ENCODE measurements at regions not wholly inside any gene's neighbourhood (a gene's known extent, or its start where the extent isn't known, plus 50 kb on each side); places are given as distances from the start of the nearest gene placed in this dataset.
"Not testable (repeated sequence)": the region's sequence is repeated elsewhere in the genome, so short reads cannot be mapped to it uniquely, and the experiment has no call there.

DNA sequence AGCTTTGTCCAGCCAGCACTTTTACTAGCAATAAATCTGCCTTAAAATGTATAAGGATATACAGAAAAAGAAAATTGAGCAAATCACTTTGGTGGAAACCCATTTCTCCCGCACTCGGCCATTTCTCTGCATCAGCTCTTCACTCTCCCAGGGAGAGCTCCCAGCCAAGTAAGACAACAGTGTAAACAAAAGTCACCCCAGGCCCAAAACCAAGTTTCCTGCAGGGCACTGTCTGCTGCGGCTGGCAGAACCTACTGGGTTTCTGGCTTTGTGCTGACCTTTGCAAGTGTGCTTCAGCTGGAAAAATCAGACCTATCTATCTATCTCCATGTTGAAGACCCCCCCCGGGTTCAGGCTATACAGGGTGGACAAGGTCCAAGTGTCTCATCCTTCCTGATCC lies 476.7 kb upstream of the CAMK1G start:
- DNase-seq (ENCODE audit: low read depth in 2 of 2) = no peak

DNA sequence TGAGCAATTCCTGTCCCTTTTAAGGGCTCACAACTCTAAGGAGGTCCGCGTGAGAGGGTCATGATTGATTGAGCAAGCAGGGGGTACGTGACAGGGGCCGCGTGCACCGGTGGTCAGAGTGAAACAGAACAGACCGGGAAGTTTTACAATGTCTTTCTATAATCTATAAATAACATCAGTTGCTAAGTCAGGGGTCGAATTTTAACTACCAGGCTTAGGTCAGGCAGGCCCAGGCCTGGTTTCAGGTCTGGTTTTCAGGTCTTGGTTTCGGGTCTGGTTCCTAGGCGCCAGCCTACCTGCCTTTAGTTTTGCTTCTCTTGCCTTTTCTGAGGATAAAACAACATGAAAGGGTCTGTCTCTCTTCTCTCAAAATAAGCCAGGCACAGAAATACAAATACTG lies 476.0 kb upstream of the CAMK1G start:
- DNase-seq (ENCODE audit: low read depth in 2 of 2) = no peak

DNA sequence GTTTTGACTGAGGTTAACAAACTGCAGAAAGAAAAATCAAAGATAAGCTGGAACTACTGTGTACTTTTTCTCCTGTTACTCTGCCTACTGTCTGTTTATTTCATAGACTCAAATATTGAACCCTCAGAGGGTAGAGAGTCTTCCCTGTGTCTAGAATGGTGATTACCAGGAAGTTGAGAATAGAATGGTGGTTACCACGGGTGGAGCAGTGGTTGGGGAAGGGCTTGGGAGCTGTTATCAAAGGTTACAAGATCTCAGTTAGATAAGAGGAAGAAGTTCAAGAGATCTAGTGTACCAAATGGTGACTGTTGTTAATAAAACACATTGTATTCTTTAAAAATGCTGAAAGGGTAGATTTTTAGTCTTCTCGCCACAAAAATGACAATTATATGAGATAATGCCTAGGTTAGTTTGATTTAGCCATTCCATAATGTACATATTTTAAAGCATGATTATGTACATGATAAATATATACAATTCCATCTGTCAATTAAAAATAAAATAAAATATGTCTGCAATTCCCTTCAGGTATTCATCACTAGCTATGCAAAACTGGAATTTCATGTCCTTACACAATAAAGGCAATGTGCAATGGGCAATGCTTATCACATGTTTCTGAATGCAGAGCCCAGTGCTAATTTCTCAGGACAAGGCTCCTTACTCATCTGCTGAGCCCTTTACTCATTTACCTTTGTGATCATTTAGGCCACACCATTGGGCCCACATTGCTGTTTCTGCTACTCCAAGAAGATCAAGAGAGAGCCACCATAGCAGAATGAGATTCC lies 474.3 kb upstream of the CAMK1G start:
- no peak for DNase-seq (ENCODE audit: low read depth in 2 of 2)

DNA sequence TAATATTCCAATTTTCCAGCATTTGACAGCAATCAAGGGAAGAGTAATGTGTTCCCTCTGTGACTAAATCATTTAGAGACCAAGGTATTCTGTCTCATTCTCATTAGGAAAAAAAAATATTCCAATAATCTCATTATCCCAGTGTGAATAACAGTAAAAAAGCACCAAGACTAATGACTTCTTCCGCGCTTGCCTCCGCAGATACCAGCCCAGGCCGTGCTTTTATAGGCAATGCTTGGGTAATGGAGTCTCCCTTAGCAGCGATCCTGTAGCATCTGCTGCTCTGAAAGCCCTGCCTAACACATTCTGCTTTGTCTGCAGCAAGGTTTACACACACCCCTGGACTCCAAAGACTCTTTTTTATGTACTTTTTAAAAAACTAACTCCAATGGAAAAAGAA lies 470.0 kb upstream of the CAMK1G start:
- no peak for DNase-seq (ENCODE audit: low read depth in 2 of 2)

DNA sequence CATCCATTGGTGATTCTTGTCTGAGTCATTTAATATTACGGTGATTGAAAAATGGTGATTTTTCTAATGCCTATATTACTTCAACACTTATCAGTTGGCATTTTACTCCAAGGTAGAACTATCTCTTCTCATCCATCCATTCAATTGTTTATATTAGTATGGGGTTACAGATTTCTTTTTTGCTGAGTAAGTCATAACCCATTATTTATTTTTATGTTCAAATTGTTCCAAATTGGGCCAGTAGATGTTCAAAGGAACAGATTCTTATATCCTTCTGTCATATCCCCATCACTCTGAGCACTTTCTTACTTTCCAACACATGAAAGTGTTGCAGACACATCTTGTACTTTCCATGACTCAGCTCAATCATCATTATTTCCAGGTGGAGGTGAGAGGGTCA lies 466.8 kb upstream of the CAMK1G start:
- no peak for DNase-seq (ENCODE audit: low read depth in 2 of 2)

DNA sequence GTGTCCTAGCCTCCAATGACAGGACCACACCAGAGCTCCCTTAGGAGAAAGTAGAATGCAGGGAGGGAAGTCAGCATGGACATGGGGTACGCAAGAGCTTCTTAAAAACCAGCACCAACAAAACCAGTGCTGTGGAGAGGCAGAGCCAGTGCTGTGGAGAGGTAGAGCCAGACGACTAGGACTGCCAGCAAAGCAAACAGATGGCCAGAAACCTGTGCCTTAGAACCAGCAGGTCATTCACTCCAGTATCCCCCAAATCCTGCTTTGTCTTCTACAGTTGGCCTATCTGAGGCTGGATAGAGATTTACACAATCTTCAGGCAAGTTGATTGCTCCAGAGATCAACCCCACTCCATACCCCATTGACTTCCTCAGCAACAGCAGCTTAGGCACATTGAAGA lies 459.9 kb upstream of the CAMK1G start:
- no peak for DNase-seq (ENCODE audit: low read depth in 2 of 2)

DNA sequence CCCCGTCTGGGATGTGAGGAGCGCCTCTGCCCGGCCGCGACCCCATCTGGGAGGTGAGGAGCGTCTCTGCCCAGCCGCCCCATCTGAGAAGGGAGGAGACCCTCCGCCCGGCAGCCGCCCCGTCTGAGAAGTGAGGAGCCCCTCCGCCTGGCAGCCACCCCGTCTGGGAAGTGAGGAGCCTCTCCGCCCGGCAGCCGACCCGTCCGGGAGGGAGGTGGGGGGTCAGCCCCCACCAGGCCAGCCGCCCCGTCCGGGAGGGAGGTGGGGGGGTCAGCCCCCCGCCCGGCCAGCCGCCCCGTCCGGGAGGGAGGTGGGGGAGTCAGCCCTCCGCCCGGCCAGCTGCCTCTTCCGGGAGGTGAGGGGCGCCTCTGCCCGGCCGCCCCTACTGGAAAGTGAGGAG lies 454.4 kb upstream of the CAMK1G start:
- not testable (repeated sequence) for DNase-seq (ENCODE audit: low read depth in 2 of 2)

DNA sequence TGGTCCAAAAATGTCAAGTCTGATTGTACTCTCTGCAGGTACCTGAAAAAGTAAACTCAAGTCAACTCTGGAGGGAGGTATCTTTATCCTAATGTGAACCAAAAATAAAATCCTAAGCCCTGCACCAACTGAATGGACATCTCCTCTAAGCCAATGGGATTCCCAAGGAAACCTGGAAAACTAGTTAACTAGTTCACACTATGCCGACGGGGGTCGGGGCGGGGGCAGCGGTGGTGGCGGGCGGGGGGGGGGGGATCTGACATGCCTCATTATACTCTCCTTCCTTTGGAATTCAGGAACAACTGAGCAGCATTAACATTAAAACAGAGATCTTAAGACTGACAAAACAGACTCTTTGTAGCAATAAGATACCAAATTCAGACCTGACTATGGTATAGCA lies 452.6 kb upstream of the CAMK1G start:
- no peak for DNase-seq (ENCODE audit: low read depth in 2 of 2)

DNA sequence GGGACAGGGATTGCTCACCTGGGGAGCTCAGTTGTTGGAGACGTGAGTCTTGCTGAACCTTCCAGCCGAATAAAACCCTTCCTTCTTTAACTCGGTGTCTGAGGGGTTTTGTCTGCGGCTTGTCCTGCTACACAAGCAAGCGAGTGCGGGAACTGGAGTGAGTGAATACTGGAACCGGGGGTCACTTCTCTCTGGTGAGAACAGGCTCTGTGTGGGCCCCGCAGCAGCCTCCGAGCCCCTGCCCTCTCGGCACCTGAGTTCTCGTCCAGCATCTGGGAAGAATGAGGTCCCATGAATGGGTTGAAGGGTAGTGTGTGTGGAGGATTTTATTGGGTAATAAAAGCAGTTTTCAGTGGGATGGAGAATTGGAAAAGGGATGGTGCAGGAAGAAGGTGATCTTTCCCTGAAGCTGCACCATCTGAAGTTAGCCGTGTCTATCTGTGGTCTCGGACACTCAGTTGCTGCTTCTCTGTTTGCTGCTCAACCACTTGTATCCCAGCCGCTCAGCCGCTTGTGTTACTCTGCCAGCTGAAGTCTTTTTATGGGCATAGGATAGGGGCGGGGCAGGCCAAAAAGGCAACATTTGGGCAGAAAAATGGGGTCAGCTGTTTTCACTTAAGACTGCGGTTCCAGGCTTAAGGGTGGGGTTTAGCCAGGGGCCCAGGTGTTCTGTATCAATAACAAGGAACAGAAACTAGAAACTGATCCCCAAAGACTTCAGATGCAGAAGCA lies 450.6 kb upstream of the CAMK1G start:
- DNase-seq (ENCODE audit: low read depth in 2 of 2) = no peak

DNA sequence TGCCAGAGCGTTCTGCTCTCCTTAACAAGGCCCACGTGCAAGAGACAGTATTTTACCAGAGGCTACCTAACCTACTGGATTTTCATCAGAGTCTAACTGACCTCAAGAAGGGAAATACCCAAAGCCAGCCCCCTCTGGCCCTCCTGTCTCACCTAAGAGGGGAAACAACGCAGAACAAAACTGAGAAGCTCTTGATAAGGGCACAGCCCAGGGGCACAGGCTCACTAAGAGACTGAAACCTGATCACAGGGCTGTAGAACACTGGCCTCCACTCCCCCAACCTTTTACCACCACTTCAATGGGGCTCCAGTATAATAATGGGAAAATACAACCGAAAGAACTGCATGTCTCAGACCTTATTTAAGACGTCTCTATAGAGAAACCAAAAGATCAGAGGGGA lies 449.5 kb upstream of the CAMK1G start:
- DNase-seq (ENCODE audit: low read depth in 2 of 2) = no peak

DNA sequence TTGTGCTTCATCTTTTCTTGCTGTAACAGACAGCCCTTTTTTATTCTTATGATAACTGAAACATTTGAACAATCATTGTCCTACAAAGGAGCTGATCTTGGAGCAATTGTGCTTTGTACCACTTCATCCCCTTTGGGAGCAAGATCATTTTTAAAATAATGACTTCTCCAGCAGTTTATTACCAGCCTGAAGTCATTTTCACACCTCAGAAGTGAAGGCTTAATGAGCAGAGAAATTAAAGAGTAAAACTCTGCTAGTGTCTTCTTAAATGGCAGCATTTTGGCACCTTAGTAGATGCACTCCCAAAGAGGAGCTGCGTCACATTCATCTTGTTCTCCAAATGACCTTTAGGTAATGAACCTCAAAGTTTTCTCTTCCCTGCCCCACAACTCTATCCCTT lies 439.6 kb upstream of the CAMK1G start:
- DNase-seq (ENCODE audit: low read depth in 2 of 2) = no peak

DNA sequence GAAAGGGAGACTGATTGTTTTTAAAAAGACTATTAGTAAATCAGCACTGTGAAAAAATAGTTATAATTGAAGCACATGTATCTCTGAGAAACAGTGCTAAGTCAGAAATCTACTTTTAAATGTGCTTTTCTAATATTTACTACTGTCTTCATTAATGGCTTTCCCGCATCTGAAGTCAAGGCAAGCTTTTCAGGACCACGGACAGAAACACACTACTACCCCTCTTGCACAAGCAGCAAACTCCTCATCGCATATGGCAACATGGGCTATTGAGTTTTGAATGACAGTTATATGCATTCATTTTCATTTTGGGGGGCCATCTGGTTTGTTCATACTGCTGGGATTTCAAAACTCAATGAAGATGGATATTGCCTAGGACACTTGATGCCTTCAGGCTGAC lies 433.4 kb upstream of the CAMK1G start:
- no peak for DNase-seq (ENCODE audit: low read depth in 2 of 2)

DNA sequence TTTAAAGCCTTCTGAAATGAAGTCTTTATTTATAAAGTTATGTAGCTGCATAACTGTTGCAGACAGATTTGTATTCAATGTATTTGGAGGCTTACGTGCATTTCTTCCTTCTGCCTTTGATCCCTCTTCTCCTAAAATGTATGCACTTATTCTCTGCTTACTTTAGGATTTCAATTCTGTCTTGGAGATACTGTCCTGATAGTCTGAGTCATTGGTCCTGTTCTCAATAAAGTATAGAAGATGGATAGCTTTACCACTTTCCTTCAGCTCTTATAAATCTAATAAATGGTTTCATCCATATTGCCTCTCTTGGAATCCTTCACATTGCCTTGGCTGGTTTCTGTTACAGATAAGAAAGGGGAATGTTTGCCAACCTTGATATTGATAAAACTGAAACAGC lies 430.1 kb upstream of the CAMK1G start:
- DNase-seq (ENCODE audit: low read depth in 2 of 2) = no peak

DNA sequence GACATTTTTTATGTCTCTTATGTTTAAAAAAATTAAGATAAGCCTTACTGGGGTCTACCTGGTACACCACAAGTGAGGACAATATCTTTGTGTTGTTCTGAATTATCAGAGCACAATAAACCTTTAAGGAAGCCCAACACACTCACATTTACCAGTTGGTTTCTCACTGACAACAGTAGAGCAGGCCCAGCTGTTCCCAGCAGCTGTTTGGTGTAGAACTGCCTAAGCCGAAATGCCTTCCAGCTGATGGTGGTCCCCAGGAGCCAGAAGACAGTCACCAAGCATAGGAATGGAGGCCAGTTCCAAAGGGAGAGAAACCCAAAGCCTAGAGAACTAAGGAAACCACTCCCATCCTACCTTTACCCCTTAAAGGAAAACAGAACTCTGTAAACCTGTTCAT lies 428.6 kb upstream of the CAMK1G start:
- DNase-seq (ENCODE audit: low read depth in 2 of 2) = no peak

DNA sequence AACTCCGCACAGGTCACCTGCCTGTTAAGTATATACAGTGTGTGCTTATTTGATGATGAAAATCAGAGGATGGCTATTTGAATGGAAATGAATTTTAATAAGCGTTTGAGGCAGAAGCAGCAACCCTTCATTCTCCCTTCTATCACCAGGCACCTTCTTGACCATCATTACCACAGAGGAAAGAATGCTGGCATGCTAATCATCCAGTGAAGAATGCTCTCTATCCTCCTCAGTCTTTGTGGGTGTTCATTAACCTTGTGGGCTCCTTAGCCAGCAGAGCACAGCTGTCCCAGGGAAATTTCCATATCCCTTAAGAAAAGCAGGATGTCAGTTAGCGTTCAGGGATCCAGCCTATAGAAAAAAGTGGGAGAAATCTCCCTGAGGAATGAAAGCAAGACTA lies 428.0 kb upstream of the CAMK1G start:
- no peak for DNase-seq (ENCODE audit: low read depth in 2 of 2)

DNA sequence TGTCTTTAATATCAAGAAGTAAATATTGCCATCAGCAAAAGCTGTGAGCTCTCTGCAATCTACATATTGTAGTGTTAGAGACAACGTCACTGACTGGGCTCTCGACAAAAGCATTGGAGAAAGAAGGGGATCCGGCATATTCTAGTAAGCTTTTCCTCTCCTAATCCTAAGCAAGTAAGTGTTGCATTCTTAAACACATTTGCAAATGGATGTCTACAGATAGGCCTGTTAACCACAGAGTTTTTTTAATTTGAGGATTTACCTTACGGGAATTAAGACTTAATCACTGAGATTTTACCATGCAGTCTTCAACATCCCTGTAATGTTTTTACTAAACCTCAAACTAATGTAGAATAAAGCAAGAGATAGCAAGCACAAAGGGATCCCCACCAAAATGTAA lies 426.5 kb upstream of the CAMK1G start:
- no peak for DNase-seq (ENCODE audit: low read depth in 2 of 2)

DNA sequence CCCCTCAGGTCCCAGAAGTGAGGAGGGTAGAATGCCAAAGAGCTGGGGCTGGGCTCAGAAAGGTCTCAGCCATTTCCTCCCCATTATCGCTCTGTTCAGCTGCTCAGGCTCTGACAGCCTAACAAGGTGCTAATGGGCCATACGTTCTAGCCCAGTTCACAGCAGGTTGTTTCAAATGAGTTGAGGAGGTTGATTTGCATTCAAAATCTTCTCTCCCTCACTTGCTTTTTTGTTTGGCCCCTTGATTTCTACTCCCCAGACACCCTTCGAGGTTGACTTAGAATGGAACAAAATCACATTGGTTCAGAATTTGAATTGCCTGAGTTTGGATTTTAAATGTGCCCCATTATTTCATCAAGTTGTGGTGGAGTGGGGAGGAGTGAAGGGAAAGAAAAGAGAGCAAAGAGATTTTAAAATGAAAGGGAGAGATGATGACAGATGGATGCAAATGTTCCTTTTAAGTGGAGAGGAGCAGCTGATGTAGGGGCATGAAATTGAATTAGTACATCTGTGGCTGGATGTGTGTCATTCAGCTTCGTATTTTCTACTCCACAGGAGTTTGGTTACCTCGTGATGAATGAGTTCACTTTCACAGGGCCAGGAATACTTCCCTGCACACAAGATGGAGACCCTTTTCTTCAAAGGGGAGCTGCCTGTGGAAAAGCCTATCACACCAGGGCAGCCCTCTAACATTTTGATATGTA lies 425.8 kb upstream of the CAMK1G start:
- DNase-seq (ENCODE audit: low read depth in 2 of 2) = no peak

DNA sequence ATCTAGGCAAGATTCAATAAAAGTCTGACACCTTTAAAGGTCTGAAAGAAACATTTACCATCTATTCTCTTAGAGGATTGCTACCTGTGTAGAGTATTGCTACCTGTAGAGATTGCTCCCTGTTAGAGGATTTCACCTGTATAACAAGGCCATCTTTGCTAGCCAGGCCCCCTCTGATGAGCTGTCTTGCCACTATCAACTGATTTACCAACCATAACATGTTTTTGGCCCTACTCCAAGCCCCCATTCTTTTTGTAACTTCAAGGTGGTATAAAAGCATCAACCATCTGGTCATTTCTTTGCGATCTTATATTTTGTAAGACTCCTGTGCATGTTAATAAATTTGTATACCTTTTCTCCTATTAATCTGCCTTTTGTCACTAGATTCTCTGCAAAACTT lies 424.7 kb upstream of the CAMK1G start:
- DNase-seq (ENCODE audit: low read depth in 2 of 2) = no peak

DNA sequence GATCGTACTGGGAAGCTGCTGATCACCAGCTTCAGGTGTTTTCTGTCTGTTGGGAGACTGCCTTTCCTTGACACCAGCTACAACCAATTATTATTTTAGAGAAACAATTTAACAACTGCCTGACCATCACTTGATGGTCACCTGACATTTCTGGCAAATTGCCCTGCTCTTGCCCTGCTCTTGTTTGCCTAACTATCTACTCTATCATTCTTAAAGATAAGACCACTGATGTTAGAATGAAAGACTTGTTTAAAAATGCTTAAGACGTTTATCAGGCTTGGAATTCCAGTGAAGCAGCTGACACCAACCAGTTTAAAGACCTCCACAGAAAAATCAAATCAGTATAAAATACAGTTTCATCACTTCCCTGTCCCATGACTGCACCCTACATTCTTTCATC lies 423.3 kb upstream of the CAMK1G start:
- DNase-seq (ENCODE audit: low read depth in 2 of 2) = no peak

DNA sequence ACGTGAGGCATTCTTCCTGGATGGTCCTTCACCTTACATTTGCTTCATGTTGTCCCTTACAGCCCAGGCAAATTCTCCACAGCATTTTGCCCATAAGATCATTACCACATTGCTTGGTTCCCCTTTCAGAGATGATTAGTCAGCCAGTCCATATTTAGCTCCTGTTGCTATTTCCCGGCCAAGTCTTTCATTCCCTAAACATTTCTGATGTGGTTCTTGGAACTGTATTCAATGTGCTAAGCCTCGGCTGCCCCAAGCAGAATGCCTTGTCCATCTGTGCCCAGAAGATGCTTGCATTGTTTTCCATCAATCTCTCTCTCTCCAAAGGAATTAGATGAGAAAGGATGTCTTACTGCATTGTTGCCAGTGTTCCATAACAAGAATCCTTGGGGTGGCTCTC lies 420.9 kb upstream of the CAMK1G start:
- no peak for DNase-seq (ENCODE audit: low read depth in 2 of 2)

DNA sequence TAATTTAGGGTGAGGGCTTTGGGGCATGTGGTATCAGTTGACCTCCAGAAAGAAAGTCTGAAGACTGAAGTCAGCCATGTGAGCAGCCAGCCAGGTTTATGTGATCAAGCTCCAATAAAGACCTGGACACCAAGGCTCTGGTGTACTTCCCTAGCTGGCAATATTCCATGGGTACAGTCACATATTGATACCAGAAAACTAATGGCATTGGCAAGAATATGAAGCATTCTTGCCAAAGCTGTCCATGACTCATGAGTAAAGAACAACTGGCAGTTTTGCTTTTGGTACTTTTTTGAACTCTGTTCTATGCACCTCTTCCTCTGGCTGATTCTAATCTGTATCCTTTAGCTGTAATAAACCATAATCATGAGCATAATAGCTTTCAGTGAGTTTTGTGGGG lies 415.3 kb upstream of the CAMK1G start:
- no peak for DNase-seq (ENCODE audit: low read depth in 2 of 2)

DNA sequence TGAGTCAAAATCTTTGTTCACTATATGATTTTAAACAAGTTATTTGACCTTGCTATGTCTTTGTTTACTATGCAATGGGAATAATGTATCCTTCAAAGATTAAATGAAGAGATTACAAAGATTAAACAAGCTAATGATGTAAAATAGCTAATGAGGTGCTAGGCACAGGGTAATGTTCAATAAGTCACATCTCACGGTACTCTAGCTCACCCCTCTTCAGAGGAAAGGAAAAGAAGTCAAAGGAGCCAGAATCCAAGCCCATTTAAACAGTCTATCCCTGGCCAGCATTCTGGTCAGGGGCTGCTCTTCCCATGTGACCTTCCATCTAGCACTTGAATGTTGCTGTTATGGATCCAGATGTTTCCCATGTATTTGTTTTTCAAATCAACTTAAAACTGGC lies 412.4 kb upstream of the CAMK1G start:
- no peak for DNase-seq (ENCODE audit: low read depth in 2 of 2)

DNA sequence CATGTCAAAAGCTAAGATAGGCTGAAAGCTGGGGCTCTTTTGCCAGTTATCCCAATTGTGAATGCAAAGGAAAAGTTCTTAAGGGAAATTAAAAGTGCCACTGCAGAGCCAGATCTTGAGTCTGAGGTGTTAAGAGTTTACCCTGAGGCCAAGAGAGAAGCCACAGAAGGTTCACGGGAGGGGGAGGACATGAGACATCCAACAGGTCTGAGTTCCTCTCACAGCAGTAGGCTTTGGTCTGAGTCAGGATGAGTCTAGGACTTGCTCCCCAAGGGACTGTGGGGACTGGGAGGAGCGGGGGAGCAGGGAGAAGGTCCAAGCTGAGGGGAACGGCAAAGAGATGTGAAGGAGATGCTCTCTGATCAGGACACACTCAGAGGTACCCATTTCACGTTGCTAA lies 411.2 kb upstream of the CAMK1G start:
- DNase-seq (ENCODE audit: low read depth in 2 of 2) = no peak
